ENCODE measurements at regions not wholly inside any gene's neighbourhood (a gene's known extent, or its start where the extent isn't known, plus 50 kb on each side); places are given as distances from the start of the nearest gene placed in this dataset.

GRCh38 chr5:54804521-54804920, 180.9 kb downstream of the ESM1 start:
- no peak overlapping the region for H3K4me2 ChIP-seq
- H2AFZ ChIP-seq (ENCODE audit: low read depth), result no peak overlapping the region
- ChIA-PET POLR2A (no interaction called here), CTCF (no interaction called here)
- H3K36me3 ChIP-seq (replicated peaks in 1 of 2; ENCODE audit: control insufficient read depth in 1 of 2, insufficient read depth in 2 of 2, low read length in 1 of 2), result no peaks in the 10 kb centered on the region
- TF ChIP-seq ZBTB33 (IDR thresholded peaks at IDR 0.05; ENCODE audit: borderline replicate concordance, low read depth) (no peak), FOXJ3 (CRISPR knock-in tag; IDR thresholded peaks at IDR 0.05) (no peak), YY1 (IDR thresholded peaks at IDR 0.05; ENCODE audit: low read depth) (no peak), SIN3A (IDR thresholded peaks at IDR 0.05; ENCODE audit: borderline replicate concordance, low read depth, low read length) (no peak), CHD2 (IDR thresholded peaks at IDR 0.05; ENCODE audit: low read length, partially characterized antibody) (no peak), MAX (IDR thresholded peaks at IDR 0.05; ENCODE audit: low read depth) (no peak), RAD21 (IDR thresholded peaks at IDR 0.05; ENCODE audit: low read length) (no peak), JUND (IDR thresholded peaks at IDR 0.05) (no peak), RCOR1 (IDR thresholded peaks at IDR 0.05; ENCODE audit: low read length) (no peak), TEAD4 (IDR thresholded peaks at IDR 0.05; ENCODE audit: borderline replicate concordance, insufficient read depth) (no peak), USF1 (IDR thresholded peaks at IDR 0.05; ENCODE audit: borderline replicate concordance, low read depth) (no peak)
- no peaks in the 10 kb centered on the region for H3K9me2 ChIP-seq
- H3K27ac ChIP-seq (ENCODE audit: low read depth in 2 of 2, low read length in 1 of 2), result no peak overlapping the region
- no peaks in the 10 kb centered on the region for H3K9me3 ChIP-seq
- 17% methylated on average over 2 of the region's 2 CpGs for WGBS (ENCODE audit: low lambda C conversion rate)
- H3K4me3 ChIP-seq (ENCODE audit: low read depth in 2 of 2, low read length in 1 of 2), result no peak overlapping the region
- no peaks in the 10 kb centered on the region for H3K79me2 ChIP-seq (ENCODE audit: insufficient read depth)
- H3K9ac ChIP-seq, result no peak overlapping the region
- H3K4me1 ChIP-seq (ENCODE audit: control insufficient read depth in 1 of 2, insufficient read depth in 2 of 2, low read depth in 1 of 2, low read length in 1 of 2), result peaks cover 0 to 3% of the 10 kb centered on the region in 2 experiments; a peak in 1 of 4 replicates
- H3K27me3 ChIP-seq (ENCODE audit: insufficient read depth), result no peaks in the 10 kb centered on the region
- peaks cover 3% of the 10 kb centered on the region for H3F3A ChIP-seq (replicated peaks; ENCODE audit: insufficient read depth)
- no peaks in the 10 kb centered on the region for H4K20me1 ChIP-seq (ENCODE audit: insufficient read depth)
- DNase-seq, result no peak

GRCh38 chr5:54804086-54804485, 181.3 kb downstream of the ESM1 start:
- no peaks in the 10 kb centered on the region for H3K36me3 ChIP-seq (replicated peaks in 1 of 2; ENCODE audit: control insufficient read depth in 1 of 2, insufficient read depth in 2 of 2, low read length in 1 of 2)
- H3K9me2 ChIP-seq, result no peaks in the 10 kb centered on the region
- H3K4me1 ChIP-seq (ENCODE audit: control insufficient read depth in 1 of 2, insufficient read depth in 2 of 2, low read depth in 1 of 2, low read length in 1 of 2), result peaks cover 0 to 3% of the 10 kb centered on the region in 2 experiments; a peak in 1 of 4 replicates
- no peak overlapping the region for H3K27ac ChIP-seq (ENCODE audit: low read depth in 2 of 2, low read length in 1 of 2)
- no peak overlapping the region for H3K4me3 ChIP-seq (ENCODE audit: low read depth in 2 of 2, low read length in 1 of 2)
- ChIA-PET CTCF (no interaction called here), POLR2A (no interaction called here)
- no peaks in the 10 kb centered on the region for H4K20me1 ChIP-seq (ENCODE audit: insufficient read depth)
- H3K27me3 ChIP-seq (ENCODE audit: insufficient read depth), result no peaks in the 10 kb centered on the region
- H2AFZ ChIP-seq (ENCODE audit: low read depth), result no peak overlapping the region
- H3K4me2 ChIP-seq, result no peak overlapping the region
- no peaks in the 10 kb centered on the region for H3K79me2 ChIP-seq (ENCODE audit: insufficient read depth)
- H3K9me3 ChIP-seq, result no peaks in the 10 kb centered on the region
- DNase-seq, result no peak
- H3K9ac ChIP-seq, result no peak overlapping the region
- 34% methylated on average over 3 of the region's 3 CpGs for WGBS (ENCODE audit: low lambda C conversion rate)
- TF ChIP-seq TEAD4 (IDR thresholded peaks at IDR 0.05; ENCODE audit: borderline replicate concordance, insufficient read depth), result no peak
- no peak for TF ChIP-seq MAX (IDR thresholded peaks at IDR 0.05; ENCODE audit: low read depth)
- no peak for TF ChIP-seq TCF12 (IDR thresholded peaks at IDR 0.05)
- TF ChIP-seq GABPA (IDR thresholded peaks at IDR 0.05; ENCODE audit: low read depth), result no peak
- no peak for TF ChIP-seq RFX5 (IDR thresholded peaks at IDR 0.05; ENCODE audit: low read length)
- no peak for TF ChIP-seq RAD21 (IDR thresholded peaks at IDR 0.05; ENCODE audit: low read length)
- no peak for TF ChIP-seq TAF1 (IDR thresholded peaks at IDR 0.05; ENCODE audit: borderline replicate concordance, low read depth, low read length)
- TF ChIP-seq FOXM1 (IDR thresholded peaks at IDR 0.05; ENCODE audit: low read depth), result no peak
- TF ChIP-seq NFIC (IDR thresholded peaks at IDR 0.05; ENCODE audit: borderline replicate concordance), result no peak
- TF ChIP-seq REST (IDR thresholded peaks at IDR 0.05; ENCODE audit: low read depth, low read length), result no peak
- TF ChIP-seq CTCF (IDR thresholded peaks at IDR 0.05), result no peak
- no peak for TF ChIP-seq RCOR1 (IDR thresholded peaks at IDR 0.05; ENCODE audit: low read length)
- peaks cover 3% of the 10 kb centered on the region for H3F3A ChIP-seq (replicated peaks; ENCODE audit: insufficient read depth)

Measured in SK-N-SH (cell line).